ENCODE measurements at regions not wholly inside any gene's neighbourhood (a gene's known extent, or its start where the extent isn't known, plus 50 kb on each side); places are given as distances from the start of the nearest gene placed in this dataset.

DNA sequence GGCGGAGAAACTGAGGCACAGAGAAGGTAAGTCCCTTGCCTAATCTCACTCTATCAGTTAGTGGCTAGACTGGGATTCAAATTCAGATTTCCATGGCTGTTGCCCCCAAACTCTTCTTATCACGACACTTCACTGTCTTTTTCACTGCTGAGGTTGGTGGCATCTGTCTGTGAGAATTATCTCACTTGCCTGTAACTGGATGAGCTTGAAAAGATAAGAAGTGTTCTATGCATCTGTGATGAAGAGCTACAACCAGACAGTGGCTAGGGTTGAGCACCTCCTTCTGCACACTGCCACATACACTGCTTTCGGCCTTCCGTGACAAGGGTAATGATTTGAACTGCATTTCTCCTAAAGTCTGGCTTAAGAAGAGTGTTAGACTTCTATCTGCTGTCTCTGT is 107.9 kb upstream of the TEX13D start:
- TF ChIP-seq, protein P1, sequence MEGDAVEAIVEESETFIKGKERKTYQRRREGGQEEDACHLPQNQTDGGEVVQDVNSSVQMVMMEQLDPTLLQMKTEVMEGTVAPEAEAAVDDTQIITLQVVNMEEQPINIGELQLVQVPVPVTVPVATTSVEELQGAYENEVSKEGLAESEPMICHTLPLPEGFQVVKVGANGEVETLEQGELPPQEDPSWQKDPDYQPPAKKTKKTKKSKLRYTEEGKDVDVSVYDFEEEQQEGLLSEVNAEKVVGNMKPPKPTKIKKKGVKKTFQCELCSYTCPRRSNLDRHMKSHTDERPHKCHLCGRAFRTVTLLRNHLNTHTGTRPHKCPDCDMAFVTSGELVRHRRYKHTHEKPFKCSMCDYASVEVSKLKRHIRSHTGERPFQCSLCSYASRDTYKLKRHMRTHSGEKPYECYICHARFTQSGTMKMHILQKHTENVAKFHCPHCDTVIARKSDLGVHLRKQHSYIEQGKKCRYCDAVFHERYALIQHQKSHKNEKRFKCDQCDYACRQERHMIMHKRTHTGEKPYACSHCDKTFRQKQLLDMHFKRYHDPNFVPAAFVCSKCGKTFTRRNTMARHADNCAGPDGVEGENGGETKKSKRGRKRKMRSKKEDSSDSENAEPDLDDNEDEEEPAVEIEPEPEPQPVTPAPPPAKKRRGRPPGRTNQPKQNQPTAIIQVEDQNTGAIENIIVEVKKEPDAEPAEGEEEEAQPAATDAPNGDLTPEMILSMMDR (IDR thresholded peaks at IDR 0.05): no peak
- no peak for TF ChIP-seq ZFX (IDR thresholded peaks at IDR 0.05; ENCODE audit: borderline replicate concordance)
- H3K27ac ChIP-seq: no peak overlapping the region

GRCh38 chrX:124226129-124226528 is 106.3 kb upstream of the TEX13D start:
- H3K27ac ChIP-seq: no peak overlapping the region
- no peak for TF ChIP-seq ZFX (IDR thresholded peaks at IDR 0.05; ENCODE audit: borderline replicate concordance)

DNA sequence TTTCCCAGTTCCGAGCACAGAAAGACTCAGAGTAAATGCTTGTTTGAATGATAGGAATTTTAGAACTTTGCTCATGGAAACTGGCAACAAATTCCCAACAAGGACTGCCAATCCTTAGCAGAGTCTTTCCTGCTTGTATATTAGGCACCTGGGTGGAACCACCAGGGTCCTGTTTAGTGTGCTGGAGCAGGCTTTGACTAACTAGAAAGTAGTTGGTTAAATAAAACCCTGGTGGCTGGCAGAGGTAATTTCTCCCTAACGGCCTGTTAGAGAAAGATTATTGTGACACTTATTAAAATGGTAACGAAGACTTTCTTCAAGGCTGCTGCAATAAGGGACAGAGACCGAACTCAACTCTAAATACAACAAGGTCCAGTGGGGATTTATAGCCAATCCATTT is 103.6 kb upstream of the TEX13D start:
- TF ChIP-seq, protein P1 (IDR thresholded peaks at IDR 0.05): no peak
- TF ChIP-seq ZFX (IDR thresholded peaks at IDR 0.05; ENCODE audit: borderline replicate concordance): no peak
- no peak overlapping the region for H3K27ac ChIP-seq

DNA sequence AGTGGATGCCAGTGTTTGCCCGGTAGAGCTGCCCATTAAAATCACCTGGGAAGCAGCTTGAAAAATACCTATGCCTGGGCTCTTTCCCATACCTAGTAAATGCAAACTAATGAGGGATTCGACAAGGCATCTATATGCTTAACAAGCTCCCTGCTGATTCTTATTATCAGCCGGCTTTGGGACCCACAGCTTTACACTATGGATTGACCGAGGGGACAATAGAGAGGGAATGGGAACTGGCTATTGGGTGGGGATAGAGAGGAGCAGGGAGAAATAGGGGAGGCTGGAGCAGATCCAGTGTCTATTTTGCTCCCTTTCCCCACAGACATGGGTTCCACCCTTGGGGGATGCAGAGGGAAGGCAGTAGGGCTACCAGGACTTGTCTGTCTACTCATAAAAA is 103.1 kb upstream of the TEX13D start:
- no peak overlapping the region for H3K27ac ChIP-seq
- TF ChIP-seq ZFX (IDR thresholded peaks at IDR 0.05; ENCODE audit: borderline replicate concordance): no peak
- TF ChIP-seq, protein P1 (IDR thresholded peaks at IDR 0.05): no peak

DNA sequence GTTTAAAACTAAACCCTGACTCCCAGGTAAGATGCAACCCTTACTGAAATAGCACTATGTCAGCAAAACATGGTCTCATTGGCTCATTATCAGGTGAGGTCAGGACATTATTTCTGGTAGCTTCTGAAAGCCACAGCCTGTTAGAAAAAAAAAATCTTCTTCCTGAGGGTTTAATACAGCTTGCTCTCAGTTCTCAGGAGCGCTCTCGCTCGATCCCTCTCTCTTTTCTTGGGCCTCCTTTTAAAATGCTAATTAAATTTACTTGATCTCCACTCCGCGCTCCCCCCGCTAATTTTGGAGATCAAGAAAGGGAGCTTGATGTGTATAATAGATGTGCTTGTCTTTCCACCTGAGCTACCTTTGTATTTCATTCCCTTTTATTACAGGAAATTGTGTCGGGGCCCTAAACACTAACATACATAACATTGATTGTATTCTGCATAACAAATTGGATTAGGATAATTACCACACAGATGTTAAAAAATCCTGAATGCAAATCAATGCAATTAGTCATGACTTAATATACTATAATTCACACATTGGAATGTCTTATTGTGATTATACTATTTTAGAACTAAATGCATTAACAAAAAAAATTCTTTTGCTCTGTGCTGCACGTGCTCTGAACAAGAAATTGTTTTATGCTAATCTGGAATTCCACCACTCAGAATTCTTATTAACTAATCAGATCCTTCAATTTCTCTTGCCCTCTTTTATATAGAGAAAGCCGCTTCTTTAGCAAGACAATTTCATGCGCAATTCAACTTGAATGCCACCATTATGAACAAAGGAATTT is 101.6 kb upstream of the TEX13D start:
- TF ChIP-seq, protein P1 (IDR thresholded peaks at IDR 0.05): no peak
- no peak for TF ChIP-seq ZFX (IDR thresholded peaks at IDR 0.05; ENCODE audit: borderline replicate concordance)
- no peak overlapping the region for H3K27ac ChIP-seq

- no peak overlapping the region for H3K27ac ChIP-seq
- TF ChIP-seq ZFX (IDR thresholded peaks at IDR 0.05; ENCODE audit: borderline replicate concordance): no peak
- TF ChIP-seq, protein P1 (IDR thresholded peaks at IDR 0.05): no peak
These were observed 101.1 kb upstream of the TEX13D start for GRCh38 chrX:124231451-124231759.

DNA sequence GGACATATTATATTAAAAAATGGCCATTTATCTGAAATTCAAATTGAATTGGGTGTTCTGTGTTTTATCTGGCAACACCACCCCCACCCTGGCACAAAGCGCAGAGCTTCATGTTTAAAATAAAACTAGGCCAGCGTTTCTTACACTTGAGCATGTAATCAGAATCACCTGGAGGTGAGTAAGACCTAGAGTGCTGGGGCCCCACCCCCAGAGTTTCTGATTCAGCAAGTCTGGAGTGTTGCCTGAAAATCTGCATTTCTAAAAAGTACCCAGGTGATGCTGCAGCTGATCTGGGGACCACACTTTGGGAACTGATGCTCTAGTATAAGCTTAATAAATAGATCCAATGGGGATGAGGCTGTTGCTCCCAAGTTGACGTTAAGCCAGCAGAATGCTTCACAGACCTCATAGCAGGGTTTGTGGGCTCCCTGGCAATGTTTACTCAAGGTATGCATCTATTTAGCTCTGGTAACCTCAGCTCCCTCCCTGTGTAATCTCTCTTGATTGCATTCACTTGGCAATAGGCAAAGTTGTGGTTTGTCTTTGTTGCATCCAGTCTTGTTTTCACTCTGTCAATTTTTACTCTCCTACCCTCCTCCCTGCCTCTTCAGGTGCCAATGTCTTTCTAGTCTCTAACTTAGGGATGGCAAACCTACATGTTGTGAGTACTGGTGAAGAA is 99.8 kb upstream of the TEX13D start:
- TF ChIP-seq ZFX (IDR thresholded peaks at IDR 0.05; ENCODE audit: borderline replicate concordance): no peak
- TF ChIP-seq, protein P1 (IDR thresholded peaks at IDR 0.05): no peak
- no peak overlapping the region for H3K27ac ChIP-seq

Data from 22Rv1 (cell line).